Endodermal cell (in vitro differentiated cells): ENCODE measurements at regions not wholly inside any gene's neighbourhood (a gene's known extent, or its start where the extent isn't known, plus 50 kb on each side); places are given as distances from the start of the nearest gene placed in this dataset.
"Not testable (repeated sequence)": the region's sequence is repeated elsewhere in the genome, so short reads cannot be mapped to it uniquely, and the experiment has no call there.

Experiments used
- DNase-seq: peaks from one replicate; pipeline ENCODE4 v3.0.0-alpha.2; 2017
- H3K27ac ChIP-seq: 2 replicates; pipeline ENCODE4 v1.5.1; 2013; ENCODE audit warnings: mild to moderate bottlenecking, low read depth, low read length, moderate library complexity
- H3K27me3 ChIP-seq: 2 replicates; pipeline ENCODE4 v1.6.1; 2013; ENCODE audit warnings: mild to moderate bottlenecking, low read length, moderate library complexity; ENCODE audit not compliant: insufficient read depth, control insufficient read depth, poor library complexity, severe bottlenecking
- H3K36me3 ChIP-seq: 2 replicates; pipeline ENCODE4 v1.7.0; 2013; ENCODE audit warnings: mild to moderate bottlenecking, low read length, moderate library complexity; ENCODE audit not compliant: control insufficient read depth, insufficient read depth
- H3K4me1 ChIP-seq: one replicate; pipeline ENCODE4 v1.7.0; 2013; ENCODE audit warnings: low read length; ENCODE audit not compliant: control insufficient read depth, insufficient read depth
- H3K4me3 ChIP-seq: 2 replicates; pipeline ENCODE4 v1.5.1; 2013; ENCODE audit warnings: mild to moderate bottlenecking, low read length, moderate library complexity
- H3K9ac ChIP-seq: 2 replicates; pipeline ENCODE4 v1.6.1; 2013; ENCODE audit warnings: mild to moderate bottlenecking, low read length, moderate library complexity; ENCODE audit not compliant: poor library complexity, severe bottlenecking; ENCODE audit errors: extremely low read depth
- H3K9me3 ChIP-seq: 2 replicates; pipeline ENCODE4 v1.6.1; 2013; ENCODE audit warnings: mild to moderate bottlenecking, low read length, moderate library complexity; ENCODE audit not compliant: control insufficient read depth
- H3K27ac Mint-ChIP-seq: 2 replicates; pipeline ENCODE4 v1.8.0; 2020; ENCODE audit warnings: mixed read lengths
- H3K27me3 Mint-ChIP-seq: 2 replicates; pipeline ENCODE4 v1.8.0; 2021; ENCODE audit warnings: mild to moderate bottlenecking, mixed read lengths; ENCODE audit not compliant: insufficient read depth
- H3K36me3 Mint-ChIP-seq: 2 replicates; pipeline ENCODE4 v1.8.0; 2020; ENCODE audit warnings: low read depth, mixed read lengths
- H3K4me1 Mint-ChIP-seq: 2 replicates; pipeline ENCODE4 v1.8.0; 2020; ENCODE audit warnings: mixed read lengths
- H3K4me3 Mint-ChIP-seq: 2 replicates; pipeline ENCODE4 v1.8.0; 2020; ENCODE audit warnings: mild to moderate bottlenecking, moderate library complexity, mixed read lengths
- H3K9me3 Mint-ChIP-seq: 2 replicates; pipeline ENCODE4 v1.8.0; 2020; ENCODE audit warnings: mild to moderate bottlenecking, mixed read lengths
- CTCF ChIP-seq: fragments of 200-600 bp; sonication (generic); conservative IDR thresholded peaks from 2 replicates; pipeline ENCODE4 v1.5.0; 2021; ENCODE audit warnings: antibody characterized with exemption, mild to moderate bottlenecking
- WGBS, 2 experiments: methylation state at CpG; one replicate each; pipeline versions ENCODE4 v1.1.5 to v1.1.7; 2013; ENCODE audit warnings: missing lambda C conversion rate in 2 of 2, mixed read lengths in 1 of 2; ENCODE audit not compliant: insufficient coverage in 1 of 2, insufficient read length in 1 of 2; 5-methylcytosine and 5-hydroxymethylcytosine counted together

DNA sequence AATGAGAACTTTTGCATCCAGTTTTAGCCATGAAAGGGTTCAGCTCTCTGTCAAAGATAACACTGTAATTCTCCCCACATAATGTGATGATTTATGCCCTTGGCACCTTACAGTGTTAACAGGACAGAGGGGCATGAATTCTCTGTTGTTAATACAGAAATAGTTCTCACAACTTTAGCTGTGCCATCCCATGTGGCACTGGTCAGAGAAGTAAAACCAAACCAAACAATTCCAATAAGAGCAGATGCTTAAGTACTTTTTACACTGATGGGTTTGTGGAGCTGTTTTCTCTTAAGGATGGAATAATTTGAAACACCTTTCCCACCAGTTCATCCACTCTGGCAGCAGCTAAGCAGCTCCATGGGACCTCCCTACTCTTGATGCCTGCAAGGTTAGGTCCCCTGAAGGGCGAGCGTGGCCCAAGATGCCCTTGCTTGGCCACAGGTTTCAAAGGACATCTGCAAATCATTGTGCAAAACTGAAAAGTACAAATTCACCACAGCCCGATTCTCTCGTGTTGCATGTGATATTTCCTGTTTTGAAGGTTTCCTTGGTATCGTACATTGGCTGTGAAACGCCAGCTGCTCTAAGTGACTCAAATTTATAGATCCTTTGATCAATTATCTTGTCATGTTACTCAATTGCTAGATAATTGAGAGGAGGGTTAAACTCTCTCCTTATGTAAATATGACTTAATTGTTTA lies 82.5 kb upstream of the CREB5 start:
- no peak overlapping the region for H3K27ac Mint-ChIP-seq
- H3K36me3 ChIP-seq = no peaks in the 10 kb centered on the region
- H3K4me1 Mint-ChIP-seq = no peaks in the 10 kb centered on the region
- H3K9me3 Mint-ChIP-seq = peaks cover 4% of the 10 kb centered on the region
- no peaks in the 10 kb centered on the region for H3K4me1 ChIP-seq
- H3K36me3 Mint-ChIP-seq = no peaks in the 10 kb centered on the region
- TF ChIP-seq CTCF = no peak
- H3K4me3 Mint-ChIP-seq = no peak overlapping the region
- peaks cover 2% of the 10 kb centered on the region for H3K9me3 ChIP-seq
- H3K9ac ChIP-seq = no peak overlapping the region
- H3K27me3 ChIP-seq = no peaks in the 10 kb centered on the region
- no peak overlapping the region for H3K4me3 ChIP-seq
- WGBS, 2 experiments = 94 to 98% methylated on average over 4 to 6 of the region's 6 CpGs
- H3K27me3 Mint-ChIP-seq = no peaks in the 10 kb centered on the region
- H3K27ac ChIP-seq = no peak overlapping the region
- no peak for DNase-seq

GRCh38 chr7:28330384-28331070 lies 81.8 kb upstream of the CREB5 start:
- no peak for DNase-seq
- H3K27me3 ChIP-seq = no peaks in the 10 kb centered on the region
- no peak overlapping the region for H3K4me3 ChIP-seq
- 71 to 100% methylated on average over 3 to 4 of the region's 4 CpGs for WGBS, 2 experiments
- H3K36me3 ChIP-seq = no peaks in the 10 kb centered on the region
- peaks cover 5% of the 10 kb centered on the region for H3K9me3 ChIP-seq
- Mint-ChIP-seq H3K27ac (no peak overlapping the region), H3K27me3 (no peaks in the 10 kb centered on the region), H3K4me1 (no peaks in the 10 kb centered on the region), H3K36me3 (no peaks in the 10 kb centered on the region), H3K9me3 (peaks cover 4% of the 10 kb centered on the region), H3K4me3 (no peak overlapping the region)
- no peaks in the 10 kb centered on the region for H3K4me1 ChIP-seq
- no peak overlapping the region for H3K27ac ChIP-seq
- TF ChIP-seq CTCF = no peak
- H3K9ac ChIP-seq = no peak overlapping the region

DNA sequence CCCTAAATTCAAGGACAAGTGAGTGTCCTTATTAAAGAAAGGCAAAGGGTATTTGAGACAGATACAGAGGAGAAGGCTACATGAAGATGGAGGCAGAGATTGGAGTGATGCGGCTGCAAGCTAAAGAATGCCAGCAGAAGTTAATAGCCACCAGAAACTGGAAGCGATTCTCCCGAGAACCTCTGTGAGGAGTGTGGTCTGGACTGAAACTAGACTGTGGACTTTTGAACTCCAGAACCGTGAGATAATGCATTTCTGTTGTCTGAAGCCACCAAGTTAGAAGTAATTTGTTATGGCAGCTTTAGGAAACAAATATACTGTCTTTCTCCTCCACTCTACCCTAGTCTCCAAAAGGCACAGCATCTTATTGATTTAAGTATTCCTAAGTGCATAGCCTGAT lies 80.3 kb upstream of the CREB5 start:
- no peak overlapping the region for H3K27ac Mint-ChIP-seq
- no peaks in the 10 kb centered on the region for H3K4me1 Mint-ChIP-seq
- DNase-seq = no peak
- no peaks in the 10 kb centered on the region for H3K36me3 Mint-ChIP-seq
- TF ChIP-seq CTCF = no peak
- H3K9me3 Mint-ChIP-seq = peaks cover 4% of the 10 kb centered on the region
- WGBS, 2 experiments = 81 to 94% methylated on average over 3 to 4 of the region's 4 CpGs
- Histone ChIP-seq H3K4me1 (no peaks in the 10 kb centered on the region), H3K9ac (no peak overlapping the region), H3K27me3 (no peaks in the 10 kb centered on the region), H3K9me3 (peaks cover 5% of the 10 kb centered on the region), H3K36me3 (no peaks in the 10 kb centered on the region), H3K4me3 (no peak overlapping the region), H3K27ac (no peak overlapping the region)
- H3K27me3 Mint-ChIP-seq = no peaks in the 10 kb centered on the region
- no peak overlapping the region for H3K4me3 Mint-ChIP-seq

DNA sequence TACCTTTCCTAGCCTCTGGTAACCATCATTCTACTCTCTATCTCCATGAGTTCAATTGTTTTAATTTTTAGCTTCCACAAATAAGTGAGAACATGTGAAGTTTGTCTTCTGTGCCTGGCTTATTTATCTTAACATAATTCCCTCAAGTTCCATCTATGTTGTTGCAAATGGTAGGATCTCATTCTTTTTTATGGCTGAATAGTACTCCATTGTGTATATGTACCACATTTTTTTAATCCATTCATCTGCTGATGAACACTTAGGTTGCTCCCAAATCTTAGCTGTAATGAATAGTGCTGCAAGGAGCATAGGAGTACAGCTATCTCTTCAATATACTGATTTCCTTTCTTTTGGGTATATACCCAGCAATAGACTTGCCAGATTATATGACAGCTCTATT lies 78.8 kb upstream of the CREB5 start:
- not testable (repeated sequence) for H3K4me3 Mint-ChIP-seq, H3K9me3 ChIP-seq, H3K36me3 Mint-ChIP-seq, DNase-seq, H3K9ac ChIP-seq, H3K9me3 Mint-ChIP-seq, H3K36me3 ChIP-seq, H3K27ac ChIP-seq, H3K27me3 ChIP-seq, H3K4me1 Mint-ChIP-seq, H3K27me3 Mint-ChIP-seq, H3K4me3 ChIP-seq, H3K27ac Mint-ChIP-seq, H3K4me1 ChIP-seq
